GM19324 (cell line): ENCODE measurements at regions not wholly inside any gene's neighbourhood (a gene's known extent, or its start where the extent isn't known, plus 50 kb on each side); places are given as distances from the start of the nearest gene placed in this dataset.

Experiments used
- ATAC-seq: cut with Tn5 transposase; IDR thresholded peaks from one replicate; pipeline ENCODE4 v1.9.1; 2021; ENCODE audit warnings: mild to moderate bottlenecking, moderate library complexity; ENCODE audit not compliant: unreplicated experiment, low FRiP score

DNA sequence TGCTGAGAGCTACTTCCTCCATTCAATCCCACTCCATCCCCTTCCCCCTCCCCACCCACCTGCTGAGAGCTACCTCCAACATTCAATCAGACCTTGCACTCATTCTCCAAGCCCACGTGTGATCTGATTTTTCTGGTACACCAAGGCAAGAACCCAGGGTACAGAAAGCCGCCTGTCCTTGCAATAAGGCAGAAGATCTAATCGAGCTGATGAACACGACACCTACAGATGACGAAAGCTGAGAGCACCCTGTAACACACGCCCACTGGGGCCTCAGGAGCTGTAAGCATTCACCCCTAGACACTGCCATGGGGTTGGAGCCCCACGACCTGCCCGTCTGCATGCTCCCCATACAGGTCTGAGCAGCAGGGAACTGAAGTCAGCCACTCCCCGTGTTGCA is 58.3 kb downstream of the TRIML1 start:
- ATAC-seq = no peak

DNA sequence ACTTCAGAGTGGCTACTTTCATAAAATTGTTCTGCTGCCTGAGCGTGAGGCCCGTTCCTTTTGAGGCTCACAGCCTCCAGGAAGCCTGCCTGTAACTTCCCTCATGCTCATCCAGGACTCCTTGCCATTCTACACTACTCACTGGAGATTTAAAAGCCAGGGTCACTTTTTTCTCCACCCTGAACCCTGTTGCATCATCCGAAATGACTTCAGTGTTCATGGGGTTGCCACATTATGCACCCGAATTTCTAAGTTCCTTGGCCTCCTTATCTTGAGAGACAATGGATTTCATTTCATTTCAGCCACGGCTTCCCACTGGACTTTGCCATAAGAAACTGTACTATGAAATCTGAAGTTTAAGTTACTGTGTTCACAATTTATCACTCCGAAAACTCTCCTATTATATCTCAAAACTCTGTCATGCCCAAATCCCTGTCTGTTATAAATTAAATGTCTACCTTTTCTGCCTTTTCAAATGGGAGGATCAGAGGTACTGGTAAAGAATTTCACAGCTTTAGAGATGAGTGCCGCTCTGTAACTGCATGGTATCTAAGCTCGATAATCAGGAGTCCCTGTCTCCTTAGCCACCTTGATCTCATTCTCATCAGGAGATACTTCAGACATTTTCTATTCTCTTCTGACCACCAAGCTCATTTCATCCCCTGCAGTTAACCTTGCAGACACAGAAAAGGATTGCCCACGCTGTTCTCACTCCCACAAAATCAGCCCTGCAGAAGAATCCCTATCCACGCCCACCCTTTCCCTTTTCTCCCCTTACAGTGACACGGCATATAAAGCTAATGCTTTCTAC is 59.9 kb downstream of the TRIML1 start:
- no peak for ATAC-seq

DNA sequence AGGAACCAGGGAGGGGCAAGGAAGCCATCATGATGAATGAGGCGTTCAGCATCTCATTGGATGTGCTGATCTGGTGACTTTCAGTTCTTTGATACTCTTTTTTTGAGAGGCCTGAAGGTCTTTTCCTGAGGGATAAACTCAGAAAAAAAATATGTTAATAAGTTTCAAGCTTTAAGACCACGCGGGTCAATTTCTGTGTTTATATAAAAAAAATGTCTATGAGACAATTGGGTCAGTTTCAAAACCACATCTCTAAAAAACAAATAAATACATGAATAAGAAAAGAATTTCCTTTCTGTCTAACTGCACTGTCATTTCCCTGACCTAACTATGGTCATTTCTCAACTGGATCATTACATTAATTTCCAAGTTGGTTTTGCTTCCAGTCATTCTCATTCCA is 62.6 kb downstream of the TRIML1 start:
- no peak for ATAC-seq

DNA sequence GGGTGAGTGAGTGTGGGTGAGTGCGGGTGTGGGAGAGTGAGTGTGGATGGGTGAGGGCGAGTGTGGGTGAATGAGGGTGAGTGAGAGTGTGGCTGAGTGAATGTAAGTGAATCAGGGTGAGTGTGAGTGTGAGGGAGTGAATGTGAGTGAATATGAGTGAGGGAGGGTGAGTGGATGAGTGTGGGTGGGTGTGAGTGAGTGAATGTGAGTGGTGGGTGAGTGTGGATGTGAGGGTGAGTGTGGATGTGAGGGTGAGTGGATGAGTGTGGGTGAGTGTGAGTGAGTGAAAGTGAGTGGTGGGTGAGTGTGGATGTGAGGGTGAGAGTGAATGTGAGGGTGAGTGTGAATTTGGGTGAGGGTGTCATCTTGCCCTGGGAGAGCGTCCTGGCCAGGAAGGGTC is 67.5 kb downstream of the TRIML1 start:
- no peak for ATAC-seq

DNA sequence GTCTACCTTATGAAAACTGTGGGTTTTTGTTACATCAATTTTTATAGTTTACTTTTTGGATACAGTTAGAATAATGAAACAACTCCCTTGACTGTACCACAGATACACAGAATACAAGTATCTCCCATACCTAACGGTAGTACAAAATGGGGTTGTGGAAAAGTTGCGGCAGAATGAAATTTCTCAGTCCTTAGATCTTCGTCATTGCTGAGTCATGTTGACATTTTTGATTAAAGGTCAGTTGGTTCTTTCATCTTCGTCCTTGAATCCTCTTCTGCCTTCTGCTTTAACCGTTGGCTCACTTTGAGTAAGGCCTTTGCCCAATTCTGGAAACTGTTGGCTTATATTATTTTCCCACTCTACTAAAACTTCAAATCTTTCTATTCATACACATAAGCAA is 75.6 kb downstream of the TRIML1 start:
- ATAC-seq = no peak

DNA sequence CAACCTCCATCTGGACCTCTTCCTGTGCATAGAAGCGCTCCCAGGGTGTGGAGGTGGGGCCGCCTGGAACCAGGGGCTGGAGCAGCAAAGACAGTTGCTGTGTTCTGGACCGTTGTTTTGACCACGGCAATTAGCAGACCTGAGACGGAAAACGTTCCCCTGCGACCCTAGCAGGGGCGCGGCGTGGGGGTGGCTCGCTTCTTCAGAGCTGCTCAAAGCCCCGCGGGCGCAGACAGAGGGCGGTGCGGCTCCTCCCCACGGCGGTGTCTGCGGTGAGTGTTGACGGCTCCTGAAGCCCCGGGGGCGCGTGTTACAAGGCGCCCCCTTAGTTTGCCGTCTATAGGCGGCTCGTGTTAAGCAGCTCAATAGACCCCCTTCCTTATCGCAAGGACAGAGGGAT is 79.2 kb downstream of the TRIML1 start:
- ATAC-seq = no peak

DNA sequence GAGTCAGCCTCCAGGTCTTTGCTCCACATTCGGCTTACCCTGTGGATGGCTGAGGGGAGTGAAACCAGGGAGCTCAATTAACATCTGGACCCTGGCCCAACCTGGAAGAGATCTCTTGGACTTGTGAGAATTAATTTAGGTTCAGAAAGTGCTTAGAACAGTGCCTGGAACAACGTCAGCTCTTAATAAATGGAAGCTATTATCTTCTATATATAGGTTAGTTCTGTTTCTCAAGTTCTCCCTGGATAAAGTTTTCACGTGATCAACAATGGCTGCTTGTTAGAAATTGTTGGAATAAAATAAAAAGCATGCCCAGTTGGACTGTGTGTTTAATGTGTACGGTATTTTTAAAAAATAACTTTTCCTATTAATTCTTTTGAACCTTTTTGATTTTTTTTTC is 80.8 kb downstream of the TRIML1 start:
- ATAC-seq = no peak

DNA sequence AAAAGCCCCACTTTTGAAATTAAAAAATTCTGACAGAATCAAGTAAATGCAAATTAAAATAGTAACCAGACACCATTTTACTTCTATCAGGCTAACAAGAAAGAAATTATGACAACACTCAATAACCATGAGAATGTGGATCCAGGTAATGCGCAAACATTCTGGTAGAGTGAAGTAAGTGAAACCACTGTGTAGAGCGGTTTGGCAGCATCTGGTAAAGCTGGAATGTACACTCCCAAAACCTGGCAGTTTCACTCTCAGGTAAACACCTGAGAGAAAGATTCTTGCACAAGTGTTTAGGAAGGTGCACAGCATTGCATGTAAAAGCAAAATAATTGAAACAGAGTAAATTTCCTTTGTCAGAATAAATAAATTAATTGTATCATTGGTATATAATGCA is 81.8 kb downstream of the TRIML1 start:
- ATAC-seq = no peak

DNA sequence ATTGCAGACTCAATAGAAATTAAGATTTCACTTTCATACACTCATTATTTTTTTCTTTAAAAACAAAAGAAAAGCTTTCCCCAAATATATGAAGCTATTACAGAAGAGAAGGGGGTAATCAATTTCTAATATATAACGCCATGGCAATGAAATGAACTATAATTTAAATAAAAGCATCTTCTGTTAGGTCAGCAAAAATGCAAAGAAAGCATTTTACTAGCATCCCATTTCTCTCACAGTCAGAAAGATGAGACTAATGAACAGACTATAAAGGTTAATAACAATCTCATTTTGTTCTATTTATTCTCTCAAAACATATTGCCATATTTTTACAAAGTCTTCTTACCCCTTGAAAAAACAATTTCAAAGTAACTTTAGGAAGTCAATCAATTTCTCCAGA is 89.0 kb downstream of the TRIML1 start:
- ATAC-seq = no peak

DNA sequence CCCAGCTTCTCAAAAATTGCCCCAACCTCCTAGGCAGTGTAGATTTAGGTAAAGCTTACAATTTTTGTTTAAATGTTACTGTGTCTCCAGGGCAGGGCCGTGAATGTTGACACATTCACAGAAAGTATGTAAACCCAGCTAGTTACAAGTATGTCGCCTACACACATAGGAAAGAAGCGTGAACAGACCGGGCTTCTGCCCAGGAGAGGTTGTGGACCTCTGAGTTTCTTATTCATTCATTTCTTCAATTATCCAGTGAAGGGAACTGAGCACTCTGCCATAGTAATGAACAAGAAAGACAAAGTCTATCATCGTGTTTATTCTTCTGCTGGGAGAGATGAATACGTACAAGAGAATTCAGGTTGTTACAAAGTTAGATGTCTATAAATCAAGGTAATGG is 93.2 kb downstream of the TRIML1 start:
- no peak for ATAC-seq

DNA sequence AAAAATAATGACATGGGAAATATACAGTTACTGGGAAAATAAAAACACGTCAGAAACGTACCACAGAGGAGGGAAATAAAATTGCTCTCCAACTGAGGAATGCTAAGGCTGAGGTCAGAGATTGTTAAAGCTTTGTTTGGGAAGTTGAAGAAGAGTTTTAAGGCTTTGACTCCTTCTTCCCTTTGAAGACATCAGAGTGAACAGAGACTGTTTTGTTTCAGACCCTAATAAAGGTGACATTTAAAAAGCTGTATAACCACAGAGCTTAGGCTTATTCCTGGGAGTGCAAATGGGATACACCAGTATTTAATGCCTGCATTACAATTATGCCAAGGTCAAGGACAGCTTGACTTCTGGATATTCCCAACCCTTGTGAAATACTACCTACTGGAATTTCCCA is 102.8 kb downstream of the TRIML1 start:
- no peak for ATAC-seq

DNA sequence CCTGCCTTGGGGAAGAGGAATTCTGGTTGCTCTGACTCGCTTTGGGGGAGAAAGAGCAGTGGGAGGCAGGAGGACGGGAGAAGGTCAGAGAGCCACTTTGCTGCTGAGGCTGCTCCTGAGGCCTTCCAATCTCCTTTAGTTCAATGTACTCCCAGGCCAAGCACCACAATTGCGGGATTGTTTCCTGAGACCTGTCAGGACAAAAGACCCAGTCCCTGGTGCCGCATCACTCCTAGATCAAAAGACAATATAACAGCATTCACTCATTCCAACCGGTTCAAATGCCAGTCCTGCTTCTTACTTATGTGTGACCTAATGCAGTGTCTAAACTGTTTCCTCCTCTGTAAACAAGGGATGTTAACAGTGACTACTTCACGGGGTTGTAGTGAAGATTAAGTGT is 106.4 kb downstream of the TRIML1 start:
- ATAC-seq = no peak

DNA sequence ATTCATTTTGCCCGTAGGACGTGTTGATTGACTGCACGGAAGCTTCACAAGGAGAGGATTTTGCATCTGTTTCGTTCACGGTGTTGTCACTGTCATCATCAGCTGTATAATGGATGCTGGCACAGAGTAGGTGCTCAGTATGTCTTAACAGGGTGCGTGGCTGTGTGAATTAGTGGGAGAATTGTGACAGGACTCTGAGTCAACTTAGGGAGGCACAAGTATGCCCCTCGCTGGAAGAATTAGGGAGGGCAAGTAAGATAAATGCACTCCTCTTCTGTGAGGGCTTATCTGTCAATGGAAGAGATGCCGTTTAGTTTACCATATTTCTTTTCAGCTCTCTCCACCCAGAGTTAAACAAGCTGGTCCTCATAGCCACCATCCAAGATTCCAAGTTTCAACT is 107.2 kb downstream of the TRIML1 start:
- no peak for ATAC-seq

DNA sequence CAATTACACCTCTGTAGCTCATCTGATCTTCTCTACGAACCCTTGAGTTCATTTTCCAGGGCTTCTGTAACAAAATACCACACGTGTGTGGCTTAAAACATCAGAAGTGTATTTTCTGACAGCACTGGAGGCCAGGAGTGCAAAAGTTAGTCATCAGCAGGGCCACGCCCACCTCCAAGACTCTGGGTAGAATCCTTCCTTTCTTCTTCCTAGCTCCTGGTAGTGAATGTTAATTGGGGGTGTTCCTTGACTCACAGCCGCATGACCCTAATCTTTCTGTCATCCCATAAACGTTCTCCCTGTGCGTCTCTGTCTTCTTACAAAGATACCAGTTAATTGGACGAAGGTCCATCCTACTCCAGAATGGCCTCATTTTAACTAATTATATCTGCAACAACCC is 115.0 kb downstream of the TRIML1 start:
- no peak for ATAC-seq

DNA sequence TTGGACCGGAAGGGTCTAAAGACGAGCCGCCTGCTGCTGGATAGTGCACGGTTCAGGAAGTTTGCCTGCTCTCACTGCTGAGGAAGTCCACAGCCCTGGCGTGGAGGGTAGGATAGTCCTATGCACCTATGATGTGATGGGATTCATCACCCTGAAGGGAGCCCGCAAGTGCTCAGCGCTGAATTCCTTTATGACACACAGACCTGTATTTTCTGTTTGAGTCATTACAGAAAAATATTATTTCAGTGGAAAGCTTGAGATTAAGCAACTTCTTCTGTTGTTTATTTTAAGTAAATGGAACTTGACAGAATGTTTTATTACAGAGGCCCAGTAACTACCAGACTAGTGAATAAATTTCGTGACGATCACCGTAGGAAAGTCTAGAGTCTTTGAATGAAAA is 123.2 kb downstream of the TRIML1 start:
- ATAC-seq = no peak

DNA sequence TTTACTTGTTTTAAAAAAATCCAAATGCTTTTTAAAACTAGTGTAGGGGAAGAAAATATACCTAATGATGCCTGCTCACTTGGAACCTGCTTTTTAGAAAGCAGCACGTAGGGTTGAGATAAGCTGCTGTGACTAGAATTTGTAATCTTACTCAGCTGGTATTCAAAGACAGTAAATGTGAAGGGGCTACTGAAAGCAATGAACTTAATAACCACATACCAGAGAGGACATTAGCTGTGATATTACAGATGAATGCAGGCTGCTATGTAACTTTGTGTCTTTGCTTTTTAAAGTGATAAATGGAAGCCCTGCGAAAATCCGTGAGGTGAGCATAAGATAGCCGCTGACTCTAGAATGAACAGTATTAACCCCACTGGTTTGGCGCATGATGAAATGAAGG is 124.1 kb downstream of the TRIML1 start:
- no peak for ATAC-seq

DNA sequence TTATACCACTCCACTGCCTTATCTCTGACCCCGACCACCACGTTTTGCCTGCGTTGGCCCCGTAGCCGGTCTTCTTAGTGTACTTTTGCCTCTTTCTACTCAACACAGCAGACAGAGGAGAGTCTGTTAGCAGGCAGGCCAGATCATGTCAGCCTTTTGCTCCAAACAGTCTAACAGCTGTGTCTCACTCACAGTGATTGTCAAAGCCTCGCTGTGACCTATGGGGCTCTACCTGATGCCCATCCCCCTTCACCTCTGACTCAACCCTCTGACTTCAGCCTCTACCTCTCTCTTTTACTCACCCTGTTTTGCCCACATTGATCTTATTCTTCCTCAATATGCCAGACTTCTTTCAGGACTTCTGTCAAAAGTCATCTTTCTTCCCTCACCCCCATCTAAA is 127.1 kb downstream of the TRIML1 start:
- no peak for ATAC-seq

DNA sequence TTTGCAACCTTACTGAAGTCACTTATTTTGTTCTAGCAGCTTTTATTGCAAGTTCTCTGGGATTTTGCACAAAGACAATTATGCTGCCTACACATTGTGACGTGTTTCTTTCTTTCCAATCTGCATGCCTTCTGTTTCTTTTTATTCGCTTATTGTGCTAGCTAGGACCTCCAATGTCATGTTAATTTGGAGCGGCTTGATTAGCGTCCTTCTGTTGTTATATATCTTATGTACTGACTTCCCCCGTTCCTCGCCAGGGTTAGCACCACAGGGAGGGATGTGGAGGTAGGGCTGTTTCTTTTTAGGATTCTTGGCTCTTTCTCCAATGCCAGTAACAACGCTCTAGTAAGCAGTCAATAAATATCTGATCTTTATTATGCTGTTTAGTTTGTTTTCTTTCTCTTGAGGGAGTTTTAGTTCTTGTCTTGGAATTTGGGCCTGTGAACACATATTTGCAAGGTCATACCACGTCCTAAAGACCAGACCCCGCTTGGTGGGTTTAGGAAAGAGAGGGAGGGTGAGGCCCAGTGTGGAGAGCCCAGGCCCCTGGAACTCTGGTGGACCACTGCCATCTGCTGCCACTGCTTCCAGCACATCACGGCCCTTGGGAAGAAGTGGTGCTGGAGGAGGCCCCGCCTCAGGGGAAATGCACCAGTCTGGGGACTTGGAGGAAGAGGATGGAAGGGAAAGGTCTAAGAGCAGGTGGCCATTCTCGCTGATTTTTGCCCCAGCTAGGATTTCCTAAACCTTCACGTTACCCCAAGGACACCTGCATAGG is 129.1 kb downstream of the TRIML1 start:
- no peak for ATAC-seq

DNA sequence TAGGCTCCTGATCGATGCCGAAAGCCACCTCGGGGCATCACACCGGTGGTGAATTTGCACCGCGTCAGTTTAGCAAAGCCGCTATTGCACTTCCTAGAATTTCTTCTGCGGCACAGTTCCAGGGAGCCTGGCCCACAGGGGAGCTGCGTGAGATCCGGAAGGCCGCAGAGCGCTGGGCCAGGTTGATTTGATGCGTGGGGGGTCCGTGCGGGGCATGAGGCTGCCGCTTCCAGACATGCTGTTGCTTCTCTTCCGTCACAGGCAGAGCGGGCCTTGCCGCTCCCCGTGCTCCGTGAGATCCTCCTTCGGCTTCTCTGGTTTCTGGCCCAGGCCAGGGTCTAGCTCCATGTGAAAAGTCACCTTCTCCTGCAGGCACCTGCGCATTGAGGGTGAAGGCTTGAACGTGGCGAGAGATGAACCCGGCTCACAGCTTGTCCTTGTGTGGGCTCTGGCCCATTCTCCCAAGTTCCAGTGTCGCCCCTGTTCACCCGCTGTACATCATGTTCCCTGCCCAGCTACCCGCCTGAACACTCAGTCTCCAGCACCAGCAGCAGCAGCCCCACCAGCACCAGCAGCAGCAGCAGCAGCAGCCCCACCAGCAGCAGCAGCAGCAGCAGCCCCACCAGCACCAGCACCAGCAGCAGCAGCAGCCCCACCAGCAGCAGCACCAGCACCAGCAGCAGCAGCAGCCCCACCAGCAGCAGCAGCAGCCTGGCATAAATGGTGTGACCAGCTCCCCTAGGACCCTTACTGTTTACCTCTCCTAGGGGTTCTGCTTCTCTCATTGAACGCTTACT is 131.2 kb downstream of the TRIML1 start:
- ATAC-seq = no peak

DNA sequence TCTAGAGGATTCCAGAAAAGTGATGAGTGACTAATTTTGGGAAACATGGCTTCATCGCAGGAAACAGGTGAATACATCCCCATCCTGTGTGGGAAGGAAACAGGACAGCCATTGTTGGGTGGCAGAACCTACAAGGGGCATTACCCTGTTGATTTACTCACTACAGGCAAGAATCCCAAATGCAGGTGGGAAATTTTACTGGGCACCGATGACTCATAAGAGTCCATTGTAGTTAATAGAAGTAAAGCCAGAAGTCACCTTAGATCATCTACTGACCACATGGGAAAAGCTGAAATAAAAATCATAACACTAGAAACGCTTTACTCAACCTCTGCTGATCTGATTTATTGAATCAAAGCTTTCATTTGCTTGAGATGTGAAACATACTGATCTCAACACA is 136.4 kb downstream of the TRIML1 start:
- ATAC-seq = no peak

DNA sequence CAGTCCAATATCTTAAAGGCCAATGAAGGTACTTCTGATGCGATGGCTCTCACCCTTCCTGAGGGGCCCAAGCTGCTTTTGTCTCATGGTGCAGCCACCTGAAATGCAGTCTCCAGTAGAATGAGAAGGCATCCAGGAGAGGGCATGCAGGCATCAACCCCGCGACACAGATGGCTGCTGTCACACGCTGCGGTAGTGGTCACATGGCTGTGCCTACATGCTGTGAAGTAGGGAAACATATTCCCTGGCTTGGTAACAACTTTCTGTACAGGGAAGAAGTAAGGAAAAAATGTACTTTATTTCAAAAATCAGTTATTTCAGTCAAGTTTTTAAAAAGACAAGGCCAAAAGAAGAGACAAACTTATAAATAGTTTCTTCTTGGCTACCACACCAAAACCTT is 139.9 kb downstream of the TRIML1 start:
- no peak for ATAC-seq
